ENCODE measurements at regions not wholly inside any gene's neighbourhood (a gene's known extent, or its start where the extent isn't known, plus 50 kb on each side); places are given as distances from the start of the nearest gene placed in this dataset.

DNA sequence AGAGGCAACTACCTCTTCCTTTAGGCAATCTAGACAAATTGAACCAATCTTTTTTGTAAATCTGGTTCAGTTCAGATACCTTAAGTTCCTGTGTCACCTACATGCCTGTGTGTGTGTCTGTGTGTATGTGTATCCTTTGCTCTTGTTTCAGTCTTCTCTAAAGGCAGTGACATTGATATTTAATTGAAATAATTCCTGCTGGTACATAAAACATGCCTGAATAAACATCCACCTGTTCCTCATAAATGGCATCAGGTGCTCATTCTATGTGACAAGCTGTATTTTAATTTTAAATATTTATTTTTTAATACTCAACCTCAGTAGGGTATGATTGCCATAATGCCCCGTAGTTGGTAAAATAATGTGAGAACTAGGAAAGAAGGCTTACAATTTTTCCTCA is 1606.4 kb upstream of the PRR20A start:
- WGBS, 2 experiments (ENCODE audit: extremely low coverage in 1 of 2, insufficient coverage in 1 of 2, insufficient read length in 1 of 2, insufficient replicate concordance in 2 of 2, low coverage in 1 of 2, low lambda C conversion rate in 2 of 2, missing lambda C conversion rate in 1 of 2), result 100% methylated on average over 1 of the region's 1 CpG; no CpG with 5 or more reads in 1 of the 2 experiments
- Histone ChIP-seq H3K27ac (ENCODE audit: low read depth, low read length) (no peak overlapping the region), H2BK5ac (ENCODE audit: low read depth, low read length) (no peak overlapping the region), H2AK5ac (ENCODE audit: low read depth, low read length) (no peak overlapping the region), H3K56ac (replicated peaks; ENCODE audit: insufficient read length, low read depth, low read length) (no peak overlapping the region), H3K9ac (replicated peaks in 1 of 4; ENCODE audit: extremely low read depth in 1 of 4, low read depth in 3 of 4, low read length in 3 of 4) (no peak overlapping the region), H3K36me3 (ENCODE audit: control insufficient read depth in 2 of 4, insufficient read depth in 4 of 4, low read length in 3 of 4) (no peaks in the 10 kb centered on the region; a peak in 1 of 8 replicates), H3K4me2 (ENCODE audit: insufficient read depth in 1 of 2, low read depth in 2 of 2, low read length in 2 of 2) (no peak overlapping the region), H2BK15ac (ENCODE audit: low read length) (no peak overlapping the region), H2BK20ac (ENCODE audit: low read length) (no peak overlapping the region), H2BK12ac (ENCODE audit: low read depth, low read length) (no peak overlapping the region), H4K8ac (ENCODE audit: extremely low read depth, insufficient read depth, low read length) (no peak overlapping the region), H2AFZ (ENCODE audit: low read length) (no peak overlapping the region), H4K5ac (ENCODE audit: insufficient read length, low read depth, low read length) (no peak overlapping the region), H3K23ac (ENCODE audit: insufficient read length) (no peak overlapping the region), H2BK120ac (replicated peaks; ENCODE audit: low read depth, low read length) (no peak overlapping the region), H3K79me1 (ENCODE audit: low read depth, low read length) (no peaks in the 10 kb centered on the region), H3K9me3 (ENCODE audit: insufficient read depth in 2 of 2, low read depth in 1 of 2, low read length in 1 of 2) (0 out of 4 replicates have a peak, but pooled peaks cover 0 to 7% of the 10 kb centered on the region in 2 experiments), H4K20me1 (replicated peaks in 1 of 2; ENCODE audit: control insufficient read depth in 1 of 2, insufficient read depth in 2 of 2, low read length in 2 of 2) (no peaks in the 10 kb centered on the region), H3K79me2 (ENCODE audit: control insufficient read depth in 1 of 2, insufficient read depth in 2 of 2, low read length in 2 of 2) (no peaks in the 10 kb centered on the region), H3K14ac (ENCODE audit: insufficient read length) (no peak overlapping the region), H3K27me3 (replicated peaks in 1 of 4; ENCODE audit: control insufficient read depth in 3 of 4, extremely low read depth in 1 of 4, insufficient read depth in 3 of 4, low read length in 3 of 4) (no peaks in the 10 kb centered on the region), H3K4me1 (replicated peaks in 1 of 4; ENCODE audit: control insufficient read depth in 3 of 4, insufficient read depth in 4 of 4, low read length in 3 of 4) (no peaks in the 10 kb centered on the region), H4K91ac (replicated peaks; ENCODE audit: insufficient read length, low read length) (no peak overlapping the region), H3K4me3 (ENCODE audit: extremely low read depth in 1 of 4, insufficient read depth in 2 of 4, low read depth in 3 of 4, low read length in 4 of 4) (no peak overlapping the region), H3K18ac (ENCODE audit: extremely low read depth, low read length) (no peak overlapping the region), H3K4ac (replicated peaks; ENCODE audit: insufficient read length, low read depth, low read length) (no peak overlapping the region), H3K23me2 (ENCODE audit: low read depth, low read length) (no peaks in the 10 kb centered on the region)
- FAIRE-seq (no peak), DNase-seq (ENCODE audit: low read depth in 1 of 2, low spot score in 2 of 2) (no peak)
- POLR2A ChIA-PET (ENCODE audit: partially characterized antibody), result no interaction called here
- CTCF ChIA-PET (ENCODE audit: partially characterized antibody), result no interaction called here
- TF ChIP-seq FOSL1 (IDR thresholded peaks at IDR 0.05; ENCODE audit: insufficient read depth, low read depth, low read length) (no peak), NANOG (IDR thresholded peaks at IDR 0.05; ENCODE audit: insufficient read depth, low read depth, low read length, poor library complexity, severe bottlenecking) (no peak), EZH2 (IDR thresholded peaks at IDR 0.05; ENCODE audit: low read depth, low read length, severe bottlenecking) (no peak), SP4 (IDR thresholded peaks at IDR 0.05; ENCODE audit: low read length) (no peak), SIN3A (conservative IDR thresholded peaks at IDR 0.05 in 1 of 2, IDR thresholded peaks at IDR 0.05 in 1 of 2; ENCODE audit: low read depth in 1 of 2, low read length in 2 of 2) (no peak), CBX8 (IDR thresholded peaks at IDR 0.05; ENCODE audit: borderline replicate concordance, low read depth, low read length) (no peak), TAF1 (IDR thresholded peaks at IDR 0.05; ENCODE audit: low read depth, low read length) (no peak), HDAC2 (IDR thresholded peaks at IDR 0.05; ENCODE audit: borderline replicate concordance in 1 of 2, low read depth in 2 of 2, low read length in 2 of 2) (no peak), MAFK (IDR thresholded peaks at IDR 0.05; ENCODE audit: low read depth, low read length) (no peak), SAP30 (IDR thresholded peaks at IDR 0.05; ENCODE audit: insufficient read depth, insufficient replicate concordance, low read length) (no peak), RXRA (IDR thresholded peaks at IDR 0.05; ENCODE audit: insufficient read depth, low read depth, low read length) (no peak), POU5F1 (IDR thresholded peaks at IDR 0.05; ENCODE audit: low read depth, low read length) (no peak), SP2 (IDR thresholded peaks at IDR 0.05; ENCODE audit: low read length) (no peak)
- TF ChIP-seq, protein P1, sequence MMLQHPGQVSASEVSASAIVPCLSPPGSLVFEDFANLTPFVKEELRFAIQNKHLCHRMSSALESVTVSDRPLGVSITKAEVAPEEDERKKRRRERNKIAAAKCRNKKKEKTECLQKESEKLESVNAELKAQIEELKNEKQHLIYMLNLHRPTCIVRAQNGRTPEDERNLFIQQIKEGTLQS (IDR thresholded peaks at IDR 0.05; ENCODE audit: insufficient read depth, low read depth, low read length), result no peak

Data from H1 (cell line).